Endothelial cell of umbilical vein (primary cell): ENCODE measurements at regions not wholly inside any gene's neighbourhood (a gene's known extent, or its start where the extent isn't known, plus 50 kb on each side); places are given as distances from the start of the nearest gene placed in this dataset.

Experiments
- BruUV-seq: library from RNA; stranded (reverse); fragments of 400-500 nt; replicated peaks from 2 replicates; lab custom pipeline; 2021; lab: Mats Ljungman, UMichigan
- CTCF ChIA-PET: fragments of 300-600, 350-600 bp; sonication (Branson Sonifier 250); formaldehyde crosslinking; loops from one replicate; lab custom pipeline; 2021; ENCODE audit warnings: antibody characterized with exemption, inconsistent platforms; lab: Charles Lee
- POLR2A ChIA-PET: fragments of 300-600, 350-600 bp; sonication (Branson Sonifier 250); formaldehyde crosslinking; loops from one replicate; lab custom pipeline; 2021; ENCODE audit warnings: antibody characterized with exemption, inconsistent platforms; lab: Charles Lee
- DNase-seq: peaks from one replicate; pipeline ENCODE4 v3.0.0-alpha.2; 2011; ENCODE audit warnings: low read depth, low spot score
- FAIRE-seq: peaks from 2 replicates; lab custom pipeline; 2011; peaks lifted over from hg19 to GRCh38; lab: Jason Lieb, UNC
- H2AFZ ChIP-seq: 2 replicates; pipeline ENCODE4 v1.6.0; 2012; ENCODE audit warnings: low read depth, low read length, control low read depth, inconsistent platforms
- H3K27ac ChIP-seq: 2 replicates; pipeline ENCODE4 v1.5.1; 2011; ENCODE audit warnings: low read depth, mild to moderate bottlenecking, control low read depth, low read length, moderate library complexity; ENCODE audit not compliant: insufficient read depth
- H3K27me3 ChIP-seq, 2 experiments: 2 replicates each; pipeline versions ENCODE4 v1.6.0 to v1.6.1; 2011; ENCODE audit warnings: low read length in 2 of 2, mixed read lengths in 1 of 2; ENCODE audit not compliant: control insufficient read depth in 2 of 2, insufficient read depth in 2 of 2
- H3K36me3 ChIP-seq, 2 experiments: 2 replicates in 1 of 2; 3 replicates in 1 of 2; pipeline ENCODE4 v1.5.1; 2011; ENCODE audit warnings: low read length in 2 of 2, mild to moderate bottlenecking in 1 of 2, moderate library complexity in 1 of 2; ENCODE audit not compliant: control insufficient read depth in 2 of 2, insufficient read depth in 2 of 2; ENCODE audit errors: extremely low read depth in 1 of 2
- H3K4me1 ChIP-seq: 3 replicates; pipeline ENCODE4 v1.5.1; 2011; ENCODE audit warnings: mild to moderate bottlenecking, low read length; ENCODE audit not compliant: control insufficient read depth, insufficient read depth; ENCODE audit errors: extremely low read depth
- H3K4me2 ChIP-seq: 2 replicates; pipeline ENCODE4 v1.6.1; 2011; ENCODE audit warnings: low read length, control low read depth, mixed read lengths; ENCODE audit not compliant: insufficient read depth
- H3K4me3 ChIP-seq, 3 experiments: fragments of 200-600 bp in 1 of 3; sonication (generic), shearing (Covaris generic) in 1 of 3; replicated peaks in 1 of 3; 2 replicates each; pipeline ENCODE4 v1.5.1; 2011 to 2016; ENCODE audit warnings: control low read depth in 3 of 3, low read length in 3 of 3, mild to moderate bottlenecking in 2 of 3, inconsistent platforms in 1 of 3, low read depth in 1 of 3, moderate library complexity in 1 of 3; ENCODE audit not compliant: insufficient read depth in 1 of 3
- H3K79me2 ChIP-seq: 2 replicates; pipeline ENCODE4 v1.6.0; 2012; ENCODE audit warnings: low read length, inconsistent platforms; ENCODE audit not compliant: control insufficient read depth, insufficient read depth
- H3K9ac ChIP-seq: replicated peaks from 2 replicates; pipeline ENCODE3; 2011; ENCODE audit warnings: low read length, control low read depth; ENCODE audit not compliant: insufficient read depth; ENCODE audit errors: extremely low read depth
- H3K9me1 ChIP-seq: replicated peaks from 3 replicates; pipeline ENCODE4 v1.6.0; 2011; ENCODE audit warnings: mild to moderate bottlenecking, low read length; ENCODE audit not compliant: control insufficient read depth, insufficient read depth; ENCODE audit errors: extremely low read depth
- H3K9me3 ChIP-seq: replicated peaks from 2 replicates; pipeline ENCODE4 v1.5.1; 2012; ENCODE audit warnings: low read length, inconsistent platforms; ENCODE audit not compliant: control insufficient read depth, insufficient read depth
- H4K20me1 ChIP-seq: replicated peaks from 2 replicates; pipeline ENCODE3; 2011; ENCODE audit warnings: mild to moderate bottlenecking, low read length; ENCODE audit not compliant: control insufficient read depth, insufficient read depth; ENCODE audit errors: extremely low read depth
- EZH2 ChIP-seq: IDR thresholded peaks from 2 replicates; pipeline ENCODE4 v1.6.1; 2012; ENCODE audit warnings: borderline replicate concordance, low read depth, mild to moderate bottlenecking, moderate library complexity, low read length, inconsistent platforms; ENCODE audit not compliant: severe bottlenecking
- FOS ChIP-seq: IDR thresholded peaks from 2 replicates; pipeline ENCODE4 v1.6.1; 2011; ENCODE audit warnings: mild to moderate bottlenecking, low read length, moderate library complexity, borderline replicate concordance; ENCODE audit not compliant: insufficient read depth
- GATA2 ChIP-seq: IDR thresholded peaks from 2 replicates; pipeline ENCODE4 v1.7.0; 2011; ENCODE audit warnings: low read depth, mild to moderate bottlenecking, moderate library complexity, mixed read lengths, low read length; ENCODE audit not compliant: insufficient read length, insufficient read depth
- JUN ChIP-seq: IDR thresholded peaks from 2 replicates; pipeline ENCODE4 v1.6.1; 2011; ENCODE audit warnings: borderline replicate concordance, low read depth; ENCODE audit not compliant: insufficient read length, insufficient read depth
- MAX ChIP-seq: IDR thresholded peaks from 2 replicates; pipeline ENCODE4 v1.6.1; 2011; ENCODE audit not compliant: insufficient read depth, insufficient read length
- MYC ChIP-seq: IDR thresholded peaks from one replicate; pipeline ENCODE4 v1.6.1; 2011; ENCODE audit warnings: mild to moderate bottlenecking, low read depth, low read length
- POLR2A ChIP-seq: IDR thresholded peaks from 2 replicates; pipeline ENCODE4 v1.6.1; 2012; ENCODE audit warnings: low read depth, mild to moderate bottlenecking, control low read depth, low read length
- POLR2AphosphoS5 ChIP-seq: IDR thresholded peaks from 2 replicates; pipeline ENCODE4 v1.6.1; 2012; ENCODE audit warnings: low read depth, mild to moderate bottlenecking, control low read depth, low read length, moderate library complexity; ENCODE audit not compliant: insufficient read depth
- dilution Hi-C: fragments of 300-500 bp; cut with MboI; formaldehyde crosslinking; loops from one replicate; pipeline ENCODE4 v1.15.0; 2019; ENCODE audit warnings: low sequenced_read_pairs; ENCODE audit not compliant: extremely low pct_ligation_motif_present
- intact Hi-C: fragments of 100-400 bp; cut with micrococcal nuclease; formaldehyde crosslinking; loops from one replicate; pipeline ENCODE4 v1.10.0; 2022
- TF ChIP-seq, protein P1 (sequence below), 2 donors: IDR thresholded peaks; 1 replicate in 1 of 2; 2 replicates in 1 of 2; pipeline ENCODE4 v1.5.1; 2011; ENCODE audit warnings: low read length in 2 of 2, mild to moderate bottlenecking in 2 of 2, moderate library complexity in 2 of 2, control low read depth in 1 of 2, inconsistent platforms in 1 of 2, low read depth in 1 of 2; ENCODE audit not compliant: insufficient read depth in 1 of 2; ENCODE audit errors: extremely low read depth in 1 of 2

- Histone ChIP-seq H3K27ac (no peak overlapping the region), H3K4me1 (no peaks in the 10 kb centered on the region), H3K9me3 (no peaks in the 10 kb centered on the region), H4K20me1 (no peaks in the 10 kb centered on the region), H3K9ac (no peak overlapping the region), H3K4me2 (no peak overlapping the region), H3K36me3 (no peaks in the 10 kb centered on the region), H3K9me1 (no peaks in the 10 kb centered on the region), H3K4me3 (no peak overlapping the region), H2AFZ (no peak overlapping the region), H3K27me3 (no peaks in the 10 kb centered on the region), H3K79me2 (no peaks in the 10 kb centered on the region)
- FAIRE-seq (no peak), DNase-seq (no peak)
- TF ChIP-seq GATA2 = no peak
- TF ChIP-seq, protein P1, sequence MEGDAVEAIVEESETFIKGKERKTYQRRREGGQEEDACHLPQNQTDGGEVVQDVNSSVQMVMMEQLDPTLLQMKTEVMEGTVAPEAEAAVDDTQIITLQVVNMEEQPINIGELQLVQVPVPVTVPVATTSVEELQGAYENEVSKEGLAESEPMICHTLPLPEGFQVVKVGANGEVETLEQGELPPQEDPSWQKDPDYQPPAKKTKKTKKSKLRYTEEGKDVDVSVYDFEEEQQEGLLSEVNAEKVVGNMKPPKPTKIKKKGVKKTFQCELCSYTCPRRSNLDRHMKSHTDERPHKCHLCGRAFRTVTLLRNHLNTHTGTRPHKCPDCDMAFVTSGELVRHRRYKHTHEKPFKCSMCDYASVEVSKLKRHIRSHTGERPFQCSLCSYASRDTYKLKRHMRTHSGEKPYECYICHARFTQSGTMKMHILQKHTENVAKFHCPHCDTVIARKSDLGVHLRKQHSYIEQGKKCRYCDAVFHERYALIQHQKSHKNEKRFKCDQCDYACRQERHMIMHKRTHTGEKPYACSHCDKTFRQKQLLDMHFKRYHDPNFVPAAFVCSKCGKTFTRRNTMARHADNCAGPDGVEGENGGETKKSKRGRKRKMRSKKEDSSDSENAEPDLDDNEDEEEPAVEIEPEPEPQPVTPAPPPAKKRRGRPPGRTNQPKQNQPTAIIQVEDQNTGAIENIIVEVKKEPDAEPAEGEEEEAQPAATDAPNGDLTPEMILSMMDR (IDR thresholded peaks at IDR 0.05; ENCODE audit: extremely low read depth in 1 of 2, insufficient read depth in 1 of 2, low read depth in 1 of 2, low read length in 2 of 2) = no peak
- no peak for TF ChIP-seq FOS
- TF ChIP-seq POLR2A = no peak
- no peak for TF ChIP-seq JUN
- ChIA-PET CTCF (interaction anchor here (1.2 kb wide), 1 partner anchor 22 kb away, joined by 3 read pairs; no protein-coding TSS in a partner anchor), POLR2A (no interaction called here)
- dilution Hi-C loops (no loop called here), intact Hi-C loops (no loop called here)
- BruUV-seq = no TSS peak
Measured at GRCh38 chr1:209307846-209308245, 275.7 kb upstream of the CAMK1G start.

DNA sequence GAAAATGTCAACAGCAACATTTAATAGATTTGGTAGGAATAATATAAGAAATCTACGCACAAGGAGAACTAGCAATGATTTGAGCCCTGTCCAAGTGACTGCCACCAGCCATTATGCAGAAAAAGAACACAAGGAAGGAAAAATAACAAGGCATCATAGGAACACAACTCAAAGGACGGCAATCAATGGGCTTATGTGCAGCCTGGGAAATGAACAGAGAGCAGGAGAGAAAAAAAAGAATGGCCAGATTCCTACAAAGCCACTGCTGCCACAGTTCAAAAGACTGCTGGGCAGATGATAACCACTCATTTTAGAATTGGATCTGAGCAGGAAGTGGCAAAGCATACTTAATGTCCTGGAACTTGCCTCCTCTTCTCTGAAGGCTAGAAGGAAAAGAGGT is 274.3 kb upstream of the CAMK1G start:
- Histone ChIP-seq H3K9ac (no peak overlapping the region), H3K4me3 (no peak overlapping the region), H3K9me3 (no peaks in the 10 kb centered on the region), H3K27me3 (no peaks in the 10 kb centered on the region), H3K36me3 (no peaks in the 10 kb centered on the region), H3K79me2 (no peaks in the 10 kb centered on the region), H3K27ac (no peak overlapping the region), H3K4me1 (no peaks in the 10 kb centered on the region), H3K4me2 (no peak overlapping the region), H4K20me1 (no peaks in the 10 kb centered on the region), H2AFZ (no peak overlapping the region), H3K9me1 (no peaks in the 10 kb centered on the region)
- FAIRE-seq (no peak), DNase-seq (no peak)
- ChIA-PET CTCF (interaction anchor here (1.2 kb wide), 1 partner anchor 21 kb away, joined by 3 read pairs; no protein-coding TSS in a partner anchor), POLR2A (no interaction called here)
- no TSS peak for BruUV-seq
- TF ChIP-seq MAX = no peak
- TF ChIP-seq FOS = no peak
- no peak for TF ChIP-seq EZH2
- TF ChIP-seq POLR2A = no peak
- TF ChIP-seq POLR2AphosphoS5 = no peak
- TF ChIP-seq, protein P1 (IDR thresholded peaks at IDR 0.05; ENCODE audit: extremely low read depth in 1 of 2, insufficient read depth in 1 of 2, low read depth in 1 of 2, low read length in 2 of 2) = no peak
- TF ChIP-seq GATA2 = no peak
- TF ChIP-seq MYC = no peak
- no peak for TF ChIP-seq JUN
- intact Hi-C loops = no loop called here
- dilution Hi-C loops = no loop called here
